Esophagus squamous epithelium (tissue), 4 donors: ENCODE measurements at regions not wholly inside any gene's neighbourhood (a gene's known extent, or its start where the extent isn't known, plus 50 kb on each side); places are given as distances from the start of the nearest gene placed in this dataset.

Experiments
- POLR2A ChIP-seq, 4 donors: fragments of 450-650 bp; IDR thresholded peaks; one replicate each; pipeline ENCODE4 v1.6.1; 2017; ENCODE audit warnings: antibody characterized with exemption in 4 of 4, mild to moderate bottlenecking in 4 of 4, moderate library complexity in 3 of 4
- TF ChIP-seq, protein P1 (sequence below), 6 experiments: fragments of 450-650 bp in 4 of 6; fragments of 200-600 bp in 2 of 6; sonication (generic) in 2 of 6; IDR thresholded peaks; one replicate each; pipeline ENCODE4 v1.5.1; 2016 to 2019; ENCODE audit warnings: antibody characterized with exemption in 6 of 6, mild to moderate bottlenecking in 4 of 6, moderate library complexity in 4 of 6

DNA sequence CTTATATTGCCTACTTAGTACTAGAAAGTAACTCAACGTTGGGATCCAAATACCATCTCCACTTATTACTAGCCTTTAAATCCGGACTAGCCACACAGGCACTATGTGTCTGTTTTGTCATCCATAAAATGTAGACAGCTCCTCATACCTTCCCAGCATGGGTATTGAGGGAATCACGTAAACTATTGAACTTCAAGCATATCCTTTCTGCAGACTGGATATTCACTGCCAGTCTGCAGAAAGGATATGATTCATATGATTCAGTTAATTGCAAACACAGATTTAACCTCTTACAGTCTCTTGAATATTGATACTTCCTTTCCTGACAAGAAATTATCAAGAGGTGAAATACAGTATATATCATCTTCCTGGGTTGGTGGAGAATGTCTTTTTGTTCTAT is 186.0 kb downstream of the LEPR start:
- TF ChIP-seq, protein P1, sequence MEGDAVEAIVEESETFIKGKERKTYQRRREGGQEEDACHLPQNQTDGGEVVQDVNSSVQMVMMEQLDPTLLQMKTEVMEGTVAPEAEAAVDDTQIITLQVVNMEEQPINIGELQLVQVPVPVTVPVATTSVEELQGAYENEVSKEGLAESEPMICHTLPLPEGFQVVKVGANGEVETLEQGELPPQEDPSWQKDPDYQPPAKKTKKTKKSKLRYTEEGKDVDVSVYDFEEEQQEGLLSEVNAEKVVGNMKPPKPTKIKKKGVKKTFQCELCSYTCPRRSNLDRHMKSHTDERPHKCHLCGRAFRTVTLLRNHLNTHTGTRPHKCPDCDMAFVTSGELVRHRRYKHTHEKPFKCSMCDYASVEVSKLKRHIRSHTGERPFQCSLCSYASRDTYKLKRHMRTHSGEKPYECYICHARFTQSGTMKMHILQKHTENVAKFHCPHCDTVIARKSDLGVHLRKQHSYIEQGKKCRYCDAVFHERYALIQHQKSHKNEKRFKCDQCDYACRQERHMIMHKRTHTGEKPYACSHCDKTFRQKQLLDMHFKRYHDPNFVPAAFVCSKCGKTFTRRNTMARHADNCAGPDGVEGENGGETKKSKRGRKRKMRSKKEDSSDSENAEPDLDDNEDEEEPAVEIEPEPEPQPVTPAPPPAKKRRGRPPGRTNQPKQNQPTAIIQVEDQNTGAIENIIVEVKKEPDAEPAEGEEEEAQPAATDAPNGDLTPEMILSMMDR (IDR thresholded peaks at IDR 0.05) = no peak
- TF ChIP-seq POLR2A (IDR thresholded peaks at IDR 0.05) = no peak
